ENCODE measurements at regions not wholly inside any gene's neighbourhood (a gene's known extent, or its start where the extent isn't known, plus 50 kb on each side); places are given as distances from the start of the nearest gene placed in this dataset.

DNA sequence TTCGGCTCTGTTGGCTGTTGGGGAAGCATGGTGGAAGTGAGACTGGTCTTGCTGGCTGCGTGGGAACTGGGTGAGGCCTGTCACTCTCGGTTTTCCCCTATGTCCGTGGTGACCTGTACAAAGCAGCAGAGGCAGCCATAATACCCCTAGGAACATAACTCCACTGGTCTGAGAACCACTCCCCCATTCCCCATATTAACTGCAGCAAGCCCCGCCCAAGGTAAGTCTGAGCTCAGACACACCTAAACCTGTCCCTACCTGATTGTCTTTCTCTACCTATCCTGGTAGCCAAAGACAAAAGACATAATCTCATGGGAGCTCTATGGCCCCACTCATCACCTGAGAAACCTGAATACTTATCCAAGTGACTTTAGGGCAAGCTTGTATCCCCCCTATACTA is 156.3 kb upstream of the PHACTR1 start:
- TF ChIP-seq CTCF (conservative IDR thresholded peaks at IDR 0.05 in 1 of 2, IDR thresholded peaks at IDR 0.05 in 1 of 2; ENCODE audit: low read depth in 1 of 2, low read length in 2 of 2) (no peak), EZH2 (IDR thresholded peaks at IDR 0.05; ENCODE audit: low read length, missing control alignments) (no peak)

Data from fibroblast of lung (primary cell).